Loucy (cell line): ENCODE measurements at regions not wholly inside any gene's neighbourhood (a gene's known extent, or its start where the extent isn't known, plus 50 kb on each side); places are given as distances from the start of the nearest gene placed in this dataset.
"Not testable (repeated sequence)": the region's sequence is repeated elsewhere in the genome, so short reads cannot be mapped to it uniquely, and the experiment has no call there.

Experiments
- CTCF ChIP-seq: fragments of 200-600 bp; sonication (generic); conservative IDR thresholded peaks from 2 replicates; pipeline ENCODE4 v1.5.1; 2014; ENCODE audit warnings: mild to moderate bottlenecking, antibody characterized with exemption, low read length
- EZH2phosphoT487 ChIP-seq: fragments of 200-600 bp; IDR thresholded peaks from 2 replicates; pipeline ENCODE4 v1.6.1; 2018; ENCODE audit warnings: antibody characterized with exemption, mild to moderate bottlenecking, moderate library complexity, borderline replicate concordance

DNA sequence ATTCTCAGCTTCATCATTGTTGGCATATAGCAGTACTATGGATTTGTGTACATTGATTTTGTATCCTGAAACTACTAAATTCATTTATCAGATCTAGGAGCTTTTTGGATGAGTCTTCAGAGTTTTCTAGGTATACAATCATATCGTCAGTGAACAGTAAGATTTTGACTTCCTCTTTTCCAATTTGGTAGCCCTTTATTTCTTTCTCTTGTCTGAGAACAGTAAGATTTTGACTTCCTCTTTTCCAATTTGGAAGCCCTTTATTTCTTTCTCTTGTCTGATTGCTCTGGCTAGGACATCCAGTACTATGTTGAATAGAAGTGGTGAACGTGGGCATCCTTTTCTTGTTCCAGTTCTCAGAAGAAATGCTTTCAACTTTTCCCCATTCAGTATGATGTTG lies 140.4 kb upstream of the B3GAT2 start:
- TF ChIP-seq CTCF, EZH2phosphoT487: not testable (repeated sequence)
